ENCODE measurements at regions not wholly inside any gene's neighbourhood (a gene's known extent, or its start where the extent isn't known, plus 50 kb on each side); places are given as distances from the start of the nearest gene placed in this dataset.

DNA sequence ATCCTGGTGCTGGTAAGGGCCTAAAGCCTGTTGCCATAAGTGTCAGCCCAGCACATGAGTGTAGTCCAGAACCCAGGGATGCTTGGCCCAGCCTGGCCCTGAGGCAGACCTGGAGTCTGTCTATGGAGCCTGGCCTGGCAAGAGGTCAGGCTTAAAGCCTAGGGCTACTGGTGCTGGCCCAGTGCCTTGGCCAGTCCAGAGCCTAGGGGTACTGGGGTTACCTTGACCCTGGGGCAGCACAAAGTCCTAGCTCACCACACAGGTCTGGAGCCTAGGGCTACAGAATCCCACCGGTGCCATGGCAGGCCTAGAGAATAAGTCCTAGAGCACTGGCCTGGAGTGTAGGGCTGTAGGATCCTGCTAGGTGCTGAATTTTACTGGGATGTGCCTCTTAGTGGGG, 393.8 kb downstream of the MAGEE1 start:
- TF ChIP-seq, protein P1, sequence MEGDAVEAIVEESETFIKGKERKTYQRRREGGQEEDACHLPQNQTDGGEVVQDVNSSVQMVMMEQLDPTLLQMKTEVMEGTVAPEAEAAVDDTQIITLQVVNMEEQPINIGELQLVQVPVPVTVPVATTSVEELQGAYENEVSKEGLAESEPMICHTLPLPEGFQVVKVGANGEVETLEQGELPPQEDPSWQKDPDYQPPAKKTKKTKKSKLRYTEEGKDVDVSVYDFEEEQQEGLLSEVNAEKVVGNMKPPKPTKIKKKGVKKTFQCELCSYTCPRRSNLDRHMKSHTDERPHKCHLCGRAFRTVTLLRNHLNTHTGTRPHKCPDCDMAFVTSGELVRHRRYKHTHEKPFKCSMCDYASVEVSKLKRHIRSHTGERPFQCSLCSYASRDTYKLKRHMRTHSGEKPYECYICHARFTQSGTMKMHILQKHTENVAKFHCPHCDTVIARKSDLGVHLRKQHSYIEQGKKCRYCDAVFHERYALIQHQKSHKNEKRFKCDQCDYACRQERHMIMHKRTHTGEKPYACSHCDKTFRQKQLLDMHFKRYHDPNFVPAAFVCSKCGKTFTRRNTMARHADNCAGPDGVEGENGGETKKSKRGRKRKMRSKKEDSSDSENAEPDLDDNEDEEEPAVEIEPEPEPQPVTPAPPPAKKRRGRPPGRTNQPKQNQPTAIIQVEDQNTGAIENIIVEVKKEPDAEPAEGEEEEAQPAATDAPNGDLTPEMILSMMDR (IDR thresholded peaks at IDR 0.05), result no peak
- no peak for TF ChIP-seq POLR2A (IDR thresholded peaks at IDR 0.05)
